ENCODE measurements at regions not wholly inside any gene's neighbourhood (a gene's known extent, or its start where the extent isn't known, plus 50 kb on each side); places are given as distances from the start of the nearest gene placed in this dataset.

GRCh38 chr13:24097667-24098066 is 62.9 kb upstream of the SPATA13 start:
- H3K27me3 ChIP-seq (ENCODE audit: low read depth), result peaks cover 4% of the 10 kb centered on the region; the same call in 1 of the 2 replicates
- H3K36me3 ChIP-seq (replicated peaks), result no peaks in the 10 kb centered on the region
- DNase-seq (ENCODE audit: low spot score in 2 of 2), result no peak
- no peaks in the 10 kb centered on the region for H3K9me3 ChIP-seq
- H3K4me3 ChIP-seq, result no peak overlapping the region
- H3K4me1 ChIP-seq, result no peaks in the 10 kb centered on the region
- in situ Hi-C loops (cut with MboI; ENCODE audit: low sequenced_read_pairs), result no loop called here

GRCh38 chr13:24099490-24099889 is 61.0 kb upstream of the SPATA13 start:
- Histone ChIP-seq H3K4me1 (no peaks in the 10 kb centered on the region), H3K4me3 (no peak overlapping the region), H3K9me3 (no peaks in the 10 kb centered on the region), H3K27me3 (ENCODE audit: low read depth) (peaks cover 4% of the 10 kb centered on the region; the same call in 1 of the 2 replicates), H3K36me3 (replicated peaks) (no peaks in the 10 kb centered on the region)
- in situ Hi-C loops (cut with MboI; ENCODE audit: low sequenced_read_pairs), result no loop called here
- DNase-seq (ENCODE audit: low spot score in 2 of 2), result no peak

GRCh38 chr13:24100188-24100587 is 60.3 kb upstream of the SPATA13 start:
- DNase-seq (ENCODE audit: low spot score in 2 of 2), result no peak

GRCh38 chr13:24103782-24104372 is 56.6 kb upstream of the SPATA13 start:
- no peak for DNase-seq (ENCODE audit: low spot score in 2 of 2)
- Histone ChIP-seq H3K4me1 (no peaks in the 10 kb centered on the region), H3K4me3 (no peak overlapping the region), H3K36me3 (replicated peaks) (no peaks in the 10 kb centered on the region), H3K27me3 (ENCODE audit: low read depth) (peaks cover 4% of the 10 kb centered on the region; the same call in 1 of the 2 replicates), H3K9me3 (no peaks in the 10 kb centered on the region)
- in situ Hi-C loops (cut with MboI; ENCODE audit: low sequenced_read_pairs), result no loop called here

More at GRCh38 chr13:24100188-24100587, 60.3 kb upstream of the SPATA13 start:
- in situ Hi-C loops (cut with MboI; ENCODE audit: low sequenced_read_pairs), result no loop called here
- Histone ChIP-seq H3K9me3 (no peaks in the 10 kb centered on the region), H3K27me3 (ENCODE audit: low read depth) (peaks cover 4% of the 10 kb centered on the region; the same call in 1 of the 2 replicates), H3K36me3 (replicated peaks) (no peaks in the 10 kb centered on the region), H3K4me3 (no peak overlapping the region), H3K4me1 (no peaks in the 10 kb centered on the region)

- H3K27me3 ChIP-seq (ENCODE audit: low read depth), result peaks cover 4% of the 10 kb centered on the region; the same call in 1 of the 2 replicates
- DNase-seq (ENCODE audit: low spot score in 2 of 2), result no peak
- no peaks in the 10 kb centered on the region for H3K9me3 ChIP-seq
- H3K36me3 ChIP-seq (replicated peaks), result no peaks in the 10 kb centered on the region
- in situ Hi-C loops (cut with MboI; ENCODE audit: low sequenced_read_pairs), result no loop called here
- no peaks in the 10 kb centered on the region for H3K4me1 ChIP-seq
- H3K4me3 ChIP-seq, result no peak overlapping the region
These were observed 55.8 kb upstream of the SPATA13 start for GRCh38 chr13:24104723-24105122.

- in situ Hi-C loops (cut with MboI; ENCODE audit: low sequenced_read_pairs), result no loop called here
- Histone ChIP-seq H3K27me3 (ENCODE audit: low read depth) (peaks cover 4% of the 10 kb centered on the region; the same call in 1 of the 2 replicates), H3K9me3 (no peaks in the 10 kb centered on the region), H3K4me1 (no peaks in the 10 kb centered on the region), H3K4me3 (no peak overlapping the region), H3K36me3 (replicated peaks) (no peaks in the 10 kb centered on the region)
- no peak for DNase-seq (ENCODE audit: low spot score in 2 of 2)
These were observed 54.1 kb upstream of the SPATA13 start for GRCh38 chr13:24106429-24106828.

GRCh38 chr13:24107955-24108614 is 52.4 kb upstream of the SPATA13 start:
- in situ Hi-C loops (cut with MboI; ENCODE audit: low sequenced_read_pairs), result no loop called here
- no peak overlapping the region for H3K4me3 ChIP-seq
- DNase-seq (ENCODE audit: low spot score in 2 of 2), result peak in 1 of 2 experiments; percentile 16
- H3K9me3 ChIP-seq, result no peaks in the 10 kb centered on the region
- no peaks in the 10 kb centered on the region for H3K27me3 ChIP-seq (ENCODE audit: low read depth)
- H3K36me3 ChIP-seq (replicated peaks), result no peaks in the 10 kb centered on the region
- no peaks in the 10 kb centered on the region for H3K4me1 ChIP-seq

- no peaks in the 10 kb centered on the region for H3K4me1 ChIP-seq
- no peaks in the 10 kb centered on the region for H3K27me3 ChIP-seq (ENCODE audit: low read depth)
- in situ Hi-C loops (cut with MboI; ENCODE audit: low sequenced_read_pairs), result no loop called here
- H3K9me3 ChIP-seq, result no peaks in the 10 kb centered on the region
- DNase-seq (ENCODE audit: low spot score in 2 of 2), result no peak
- H3K36me3 ChIP-seq (replicated peaks), result no peaks in the 10 kb centered on the region
- no peak overlapping the region for H3K4me3 ChIP-seq
These were observed 51.9 kb upstream of the SPATA13 start for GRCh38 chr13:24108615-24108965.

- H3K4me3 ChIP-seq, result no peak overlapping the region
- H3K9me3 ChIP-seq, result no peaks in the 10 kb centered on the region
- in situ Hi-C loops (cut with MboI; ENCODE audit: low sequenced_read_pairs), result no loop called here
- no peaks in the 10 kb centered on the region for H3K4me1 ChIP-seq
- DNase-seq (ENCODE audit: low spot score in 2 of 2), result no peak
- no peaks in the 10 kb centered on the region for H3K27me3 ChIP-seq (ENCODE audit: low read depth)
- no peaks in the 10 kb centered on the region for H3K36me3 ChIP-seq (replicated peaks)
These were observed 50.5 kb upstream of the SPATA13 start for GRCh38 chr13:24110011-24110410.

Data from HAP-1 (cell line).